Uterus (tissue), 2 donors: ENCODE measurements at regions not wholly inside any gene's neighbourhood (a gene's known extent, or its start where the extent isn't known, plus 50 kb on each side); places are given as distances from the start of the nearest gene placed in this dataset.

Experiments
- POLR2A ChIP-seq, 2 donors: fragments of 450-650 bp; IDR thresholded peaks; one replicate each; pipeline ENCODE4 v1.6.1; 2016; ENCODE audit warnings: antibody characterized with exemption in 2 of 2, mild to moderate bottlenecking in 1 of 2, moderate library complexity in 1 of 2
- TF ChIP-seq, protein P1 (sequence below), 4 experiments: fragments of 200-600 bp in 2 of 4; fragments of 450-650 bp in 2 of 4; sonication (generic) in 2 of 4; IDR thresholded peaks; one replicate each; pipeline ENCODE4 v1.5.1; 2016 to 2019; ENCODE audit warnings: antibody characterized with exemption in 4 of 4, mild to moderate bottlenecking in 2 of 4, moderate library complexity in 1 of 4

DNA sequence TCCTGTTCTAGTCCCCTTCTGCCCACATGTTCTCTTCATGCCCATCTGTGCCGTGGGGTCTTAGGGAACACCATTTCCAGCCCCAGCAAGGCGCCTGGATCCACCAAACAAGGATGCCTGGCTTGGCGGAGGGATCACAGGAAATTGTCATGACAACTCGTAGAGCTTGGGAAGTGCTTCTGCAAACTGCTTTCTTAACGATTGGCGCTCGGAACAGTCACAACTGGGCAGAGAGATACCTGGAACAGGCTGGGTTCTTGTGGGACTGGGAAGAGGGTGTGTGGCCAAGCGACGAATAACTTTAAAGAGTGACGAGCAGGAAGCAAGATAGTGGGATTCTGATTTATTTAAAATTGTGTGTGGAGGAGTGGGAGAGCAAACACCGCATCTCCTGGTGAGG, 329.8 kb downstream of the RPS6KC1 start:
- TF ChIP-seq, protein P1, sequence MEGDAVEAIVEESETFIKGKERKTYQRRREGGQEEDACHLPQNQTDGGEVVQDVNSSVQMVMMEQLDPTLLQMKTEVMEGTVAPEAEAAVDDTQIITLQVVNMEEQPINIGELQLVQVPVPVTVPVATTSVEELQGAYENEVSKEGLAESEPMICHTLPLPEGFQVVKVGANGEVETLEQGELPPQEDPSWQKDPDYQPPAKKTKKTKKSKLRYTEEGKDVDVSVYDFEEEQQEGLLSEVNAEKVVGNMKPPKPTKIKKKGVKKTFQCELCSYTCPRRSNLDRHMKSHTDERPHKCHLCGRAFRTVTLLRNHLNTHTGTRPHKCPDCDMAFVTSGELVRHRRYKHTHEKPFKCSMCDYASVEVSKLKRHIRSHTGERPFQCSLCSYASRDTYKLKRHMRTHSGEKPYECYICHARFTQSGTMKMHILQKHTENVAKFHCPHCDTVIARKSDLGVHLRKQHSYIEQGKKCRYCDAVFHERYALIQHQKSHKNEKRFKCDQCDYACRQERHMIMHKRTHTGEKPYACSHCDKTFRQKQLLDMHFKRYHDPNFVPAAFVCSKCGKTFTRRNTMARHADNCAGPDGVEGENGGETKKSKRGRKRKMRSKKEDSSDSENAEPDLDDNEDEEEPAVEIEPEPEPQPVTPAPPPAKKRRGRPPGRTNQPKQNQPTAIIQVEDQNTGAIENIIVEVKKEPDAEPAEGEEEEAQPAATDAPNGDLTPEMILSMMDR (IDR thresholded peaks at IDR 0.05) = no peak
- TF ChIP-seq POLR2A (IDR thresholded peaks at IDR 0.05) = no peak
